Breast epithelium (tissue), 4 donors: ENCODE measurements at regions not wholly inside any gene's neighbourhood (a gene's known extent, or its start where the extent isn't known, plus 50 kb on each side); places are given as distances from the start of the nearest gene placed in this dataset.

Experiments
- DNase-seq, 2 donors: peaks; one replicate each; pipeline ENCODE4 v3.0.0-alpha.2; 2019; ENCODE audit warnings: low spot score in 2 of 2
- H3K27ac ChIP-seq, 2 donors: fragments of 200-600 bp; sonication (generic) in 1 of 2; one replicate each; pipeline ENCODE4 v1.5.1; 2016 to 2019; ENCODE audit warnings: mild to moderate bottlenecking in 1 of 2
- H3K27me3 ChIP-seq, 2 donors: fragments of 200-600 bp; sonication (generic) in 1 of 2; one replicate each; pipeline versions ENCODE4 v1.5.1 to v1.6.0; 2017 to 2019; ENCODE audit warnings: control low read depth in 1 of 2, mild to moderate bottlenecking in 1 of 2
- H3K36me3 ChIP-seq: fragments of 200-600 bp; one replicate; pipeline ENCODE4 v1.5.1; 2019
- H3K4me1 ChIP-seq, 2 donors: fragments of 200-600 bp; sonication (generic); one replicate each; pipeline ENCODE4 v1.5.1; 2016 to 2019; ENCODE audit warnings: control low read depth in 1 of 2
- H3K4me3 ChIP-seq, 3 donors: fragments of 200-600 bp; sonication (generic); 1 replicate in 2 of 3; 2 replicates in 1 of 3; pipeline ENCODE4 v1.5.1; 2016 to 2019; ENCODE audit warnings: mild to moderate bottlenecking in 3 of 3, moderate library complexity in 2 of 3
- H3K9me3 ChIP-seq, 2 donors: fragments of 200-600 bp; sonication (generic) in 1 of 2; one replicate each; pipeline ENCODE4 v1.5.1; 2016 to 2019; ENCODE audit warnings: control low read depth in 1 of 2
- POLR2A ChIP-seq: fragments of 450-650 bp; IDR thresholded peaks from one replicate; pipeline ENCODE4 v1.6.1; 2016; ENCODE audit warnings: antibody characterized with exemption, mild to moderate bottlenecking, moderate library complexity
- POLR2AphosphoS5 ChIP-seq, 3 donors: sonication (generic); formaldehyde crosslinking; IDR thresholded peaks; one replicate each; pipeline ENCODE4 v1.6.1; 2017; ENCODE audit warnings: antibody characterized with exemption in 3 of 3
- intact Hi-C: fragments of 100-400 bp; cut with DNase I; formaldehyde crosslinking; loops from one replicate; pipeline ENCODE4 v1.15.1; 2023; ENCODE audit warnings: low total_unique reads
- TF ChIP-seq, protein P1 (sequence below), 3 donors: fragments of 450-650 bp; IDR thresholded peaks; one replicate each; pipeline ENCODE4 v1.5.1; 2016 to 2017; ENCODE audit warnings: antibody characterized with exemption in 3 of 3, mild to moderate bottlenecking in 3 of 3, moderate library complexity in 3 of 3

DNA sequence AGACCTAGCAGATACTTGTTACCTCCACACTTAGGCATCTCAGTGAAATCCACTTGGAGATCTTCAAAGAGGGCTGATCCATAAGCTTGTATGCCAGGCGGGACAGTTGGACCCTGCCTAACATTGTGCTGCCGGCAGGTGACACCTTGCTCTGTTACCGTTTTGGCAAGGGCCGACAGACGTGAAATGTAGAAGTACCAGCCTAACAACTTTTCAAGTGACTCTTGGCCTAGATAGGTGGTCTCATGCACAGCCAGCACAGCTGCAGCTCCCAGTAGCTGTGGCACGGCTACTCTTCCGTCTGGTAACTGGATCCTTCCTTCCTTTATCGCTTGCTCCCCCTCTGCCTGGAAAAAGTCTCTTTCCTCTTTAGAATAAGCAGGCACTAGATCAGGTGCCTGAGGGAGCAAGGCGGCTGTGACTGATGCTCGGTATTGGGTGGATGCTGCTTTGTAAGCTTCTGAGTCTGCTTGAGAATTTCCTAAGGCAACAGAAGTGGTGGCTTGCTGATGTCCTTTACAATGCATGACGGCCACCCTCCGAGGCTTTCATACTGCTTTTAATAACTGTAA, 713.5 kb downstream of the AMY1C start:
- no peaks in the 10 kb centered on the region for H3K27me3 ChIP-seq
- no peaks in the 10 kb centered on the region for H3K4me1 ChIP-seq
- no peak overlapping the region for H3K4me3 ChIP-seq
- no peak for DNase-seq
- intact Hi-C loops, result loop anchor here (10.0 kb wide), 1 partner anchor 1432 kb away; no protein-coding TSS in a partner anchor
- TF ChIP-seq, protein P1, sequence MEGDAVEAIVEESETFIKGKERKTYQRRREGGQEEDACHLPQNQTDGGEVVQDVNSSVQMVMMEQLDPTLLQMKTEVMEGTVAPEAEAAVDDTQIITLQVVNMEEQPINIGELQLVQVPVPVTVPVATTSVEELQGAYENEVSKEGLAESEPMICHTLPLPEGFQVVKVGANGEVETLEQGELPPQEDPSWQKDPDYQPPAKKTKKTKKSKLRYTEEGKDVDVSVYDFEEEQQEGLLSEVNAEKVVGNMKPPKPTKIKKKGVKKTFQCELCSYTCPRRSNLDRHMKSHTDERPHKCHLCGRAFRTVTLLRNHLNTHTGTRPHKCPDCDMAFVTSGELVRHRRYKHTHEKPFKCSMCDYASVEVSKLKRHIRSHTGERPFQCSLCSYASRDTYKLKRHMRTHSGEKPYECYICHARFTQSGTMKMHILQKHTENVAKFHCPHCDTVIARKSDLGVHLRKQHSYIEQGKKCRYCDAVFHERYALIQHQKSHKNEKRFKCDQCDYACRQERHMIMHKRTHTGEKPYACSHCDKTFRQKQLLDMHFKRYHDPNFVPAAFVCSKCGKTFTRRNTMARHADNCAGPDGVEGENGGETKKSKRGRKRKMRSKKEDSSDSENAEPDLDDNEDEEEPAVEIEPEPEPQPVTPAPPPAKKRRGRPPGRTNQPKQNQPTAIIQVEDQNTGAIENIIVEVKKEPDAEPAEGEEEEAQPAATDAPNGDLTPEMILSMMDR (IDR thresholded peaks at IDR 0.05), result no peak
- TF ChIP-seq POLR2AphosphoS5 (IDR thresholded peaks at IDR 0.05) (no peak), POLR2A (no peak)
- no peak overlapping the region for H3K27ac ChIP-seq
- peaks cover 23 to 67% of the 10 kb centered on the region in 2 donors for H3K9me3 ChIP-seq
- peaks cover 4% of the 10 kb centered on the region for H3K36me3 ChIP-seq

GRCh38 chr1:104466068-104466467, 716.4 kb downstream of the AMY1C start:
- H3K27me3 ChIP-seq, result no peaks in the 10 kb centered on the region
- DNase-seq, result no peak
- H3K9me3 ChIP-seq, result peaks cover 12 to 43% of the 10 kb centered on the region in 2 donors
- no peak overlapping the region for H3K27ac ChIP-seq
- H3K4me3 ChIP-seq, result no peak overlapping the region
- TF ChIP-seq, protein P1 (IDR thresholded peaks at IDR 0.05), result no peak
- TF ChIP-seq POLR2A (no peak), POLR2AphosphoS5 (IDR thresholded peaks at IDR 0.05) (no peak)
- no peaks in the 10 kb centered on the region for H3K4me1 ChIP-seq
- intact Hi-C loops, result loop anchor here (10.0 kb wide), 1 partner anchor 1429 kb away; no protein-coding TSS in a partner anchor
- H3K36me3 ChIP-seq, result no peaks in the 10 kb centered on the region

GRCh38 chr1:104467590-104467989, 717.9 kb downstream of the AMY1C start:
- H3K27me3 ChIP-seq, result no peaks in the 10 kb centered on the region
- no peaks in the 10 kb centered on the region for H3K36me3 ChIP-seq
- intact Hi-C loops, result loop anchor here (10.0 kb wide), 1 partner anchor 1427 kb away; no protein-coding TSS in a partner anchor
- no peaks in the 10 kb centered on the region for H3K4me1 ChIP-seq
- TF ChIP-seq, protein P1 (IDR thresholded peaks at IDR 0.05), result no peak
- H3K9me3 ChIP-seq, result peaks cover 6 to 28% of the 10 kb centered on the region in 2 donors
- no peak overlapping the region for H3K27ac ChIP-seq
- H3K4me3 ChIP-seq, result no peak overlapping the region
- DNase-seq, result no peak

GRCh38 chr1:104468282-104468681, 718.6 kb downstream of the AMY1C start:
- intact Hi-C loops, result loop anchor here (10.0 kb wide), 1 partner anchor 1427 kb away; no protein-coding TSS in a partner anchor

DNA sequence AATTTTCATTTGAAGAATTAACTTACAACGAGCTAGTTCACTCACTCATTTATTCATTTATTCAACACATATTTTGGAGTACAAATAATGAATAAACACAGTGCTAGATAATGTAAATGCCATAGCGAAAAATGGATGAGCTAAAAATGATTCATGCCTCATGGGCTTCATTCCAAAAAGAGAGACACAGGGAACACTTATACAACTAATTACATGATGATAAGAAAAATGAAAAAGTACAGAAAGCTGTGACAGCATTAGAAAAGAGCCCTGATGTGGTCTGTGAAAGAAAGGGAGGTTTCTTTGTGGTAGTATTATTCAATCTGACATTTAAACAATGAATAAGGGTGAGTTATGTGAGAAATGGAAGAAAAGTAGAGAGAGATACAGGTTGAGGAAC, 726.4 kb downstream of the AMY1C start:
- Histone ChIP-seq H3K4me1 (no peaks in the 10 kb centered on the region), H3K27me3 (no peaks in the 10 kb centered on the region), H3K4me3 (no peak overlapping the region), H3K36me3 (no peaks in the 10 kb centered on the region), H3K27ac (no peak overlapping the region), H3K9me3 (no peaks in the 10 kb centered on the region)
- intact Hi-C loops, result no loop called here
- TF ChIP-seq, protein P1 (IDR thresholded peaks at IDR 0.05), result no peak
- no peak for TF ChIP-seq POLR2A
- TF ChIP-seq POLR2AphosphoS5 (IDR thresholded peaks at IDR 0.05), result no peak
- no peak for DNase-seq

More at GRCh38 chr1:104468282-104468681, 718.6 kb downstream of the AMY1C start:
- H3K9me3 ChIP-seq, result peaks cover 5 to 26% of the 10 kb centered on the region in 2 donors
- H3K36me3 ChIP-seq, result no peaks in the 10 kb centered on the region
- TF ChIP-seq, protein P1 (IDR thresholded peaks at IDR 0.05), result no peak
- no peak for TF ChIP-seq POLR2A
- TF ChIP-seq POLR2AphosphoS5 (IDR thresholded peaks at IDR 0.05), result no peak
- H3K4me3 ChIP-seq, result no peak overlapping the region
- H3K4me1 ChIP-seq, result no peaks in the 10 kb centered on the region
- no peak for DNase-seq
- no peaks in the 10 kb centered on the region for H3K27me3 ChIP-seq
- H3K27ac ChIP-seq, result no peak overlapping the region
